ENCODE measurements at regions not wholly inside any gene's neighbourhood (a gene's known extent, or its start where the extent isn't known, plus 50 kb on each side); places are given as distances from the start of the nearest gene placed in this dataset.

DNA sequence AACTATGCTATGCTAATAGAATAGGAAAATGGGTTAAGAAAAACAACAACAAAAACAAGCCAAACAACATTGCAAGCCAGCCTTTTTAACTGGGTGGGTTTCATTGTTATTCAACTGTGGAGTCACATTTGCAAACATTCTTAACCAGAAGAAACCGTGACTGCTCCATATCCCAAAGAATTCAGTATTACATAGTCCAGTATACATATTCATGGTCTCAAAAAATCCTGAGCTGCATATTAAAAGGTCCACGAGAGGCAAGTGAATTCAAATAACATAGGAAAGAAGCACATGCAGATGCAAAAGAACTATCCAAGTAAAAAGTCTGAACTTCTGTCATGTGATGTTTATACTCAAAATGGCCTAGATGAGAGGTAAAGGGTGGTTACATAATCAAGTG, 179.1 kb upstream of the ETAA1 start:
- H3K9me3 Mint-ChIP-seq, result no peaks in the 10 kb centered on the region

GRCh38 chr2:67219651-67220050, 177.5 kb upstream of the ETAA1 start:
- Mint-ChIP-seq H3K27me3 (peaks cover under 1 to 1% of the 10 kb centered on the region in 2 donors), H3K36me3 (no peaks in the 10 kb centered on the region), H3K9me3 (no peaks in the 10 kb centered on the region), H3K4me1 (ENCODE audit: low read depth in 2 of 2) (no peaks in the 10 kb centered on the region), H3K27ac (no peak overlapping the region), H3K4me3 (no peak overlapping the region)
- ATAC-seq, result no peak
- DNase-seq (ENCODE audit: low spot score), result no peak

More for the DNA sequence above, 179.1 kb upstream of the ETAA1 start:
- H3K4me1 Mint-ChIP-seq (ENCODE audit: low read depth in 2 of 2), result no peaks in the 10 kb centered on the region
- H3K36me3 Mint-ChIP-seq, result no peaks in the 10 kb centered on the region
- peaks cover 8 to 13% of the 10 kb centered on the region in 2 donors for H3K27me3 Mint-ChIP-seq
- H3K4me3 Mint-ChIP-seq, result no peak overlapping the region
- H3K27ac Mint-ChIP-seq, result no peak overlapping the region
- DNase-seq (ENCODE audit: low spot score) (no peak), ATAC-seq (no peak)

GRCh38 chr2:67221266-67221665, 175.9 kb upstream of the ETAA1 start:
- H3K27ac Mint-ChIP-seq, result no peak overlapping the region
- no peak overlapping the region for H3K4me3 Mint-ChIP-seq
- no peak for DNase-seq (ENCODE audit: low spot score)
- no peaks in the 10 kb centered on the region for H3K4me1 Mint-ChIP-seq (ENCODE audit: low read depth in 2 of 2)
- peaks cover 0 to 10% of the 10 kb centered on the region in 2 donors for H3K27me3 Mint-ChIP-seq
- no peaks in the 10 kb centered on the region for H3K36me3 Mint-ChIP-seq
- no peaks in the 10 kb centered on the region for H3K9me3 Mint-ChIP-seq
- ATAC-seq, result no peak

GRCh38 chr2:67225287-67225973, 171.7 kb upstream of the ETAA1 start:
- H3K4me1 Mint-ChIP-seq (ENCODE audit: low read depth in 2 of 2), result peaks cover 0 to 3% of the 10 kb centered on the region in 2 donors
- no peaks in the 10 kb centered on the region for H3K9me3 Mint-ChIP-seq
- no peak overlapping the region for H3K27ac Mint-ChIP-seq

GRCh38 chr2:67229706-67230105, 167.4 kb upstream of the ETAA1 start:
- ATAC-seq, result no peak
- Mint-ChIP-seq H3K4me1 (ENCODE audit: low read depth in 2 of 2) (peaks cover 0 to 3% of the 10 kb centered on the region in 2 donors), H3K4me3 (no peak overlapping the region), H3K27me3 (peaks cover 8 to 9% of the 10 kb centered on the region in 2 donors), H3K9me3 (no peaks in the 10 kb centered on the region), H3K27ac (no peak overlapping the region), H3K36me3 (no peaks in the 10 kb centered on the region)
- DNase-seq (ENCODE audit: low spot score), result no peak

More at GRCh38 chr2:67225287-67225973, 171.7 kb upstream of the ETAA1 start:
- ATAC-seq (no peak), DNase-seq (ENCODE audit: low spot score) (no peak)
- peaks cover 0 to 10% of the 10 kb centered on the region in 2 donors for H3K27me3 Mint-ChIP-seq
- H3K4me3 Mint-ChIP-seq, result no peak overlapping the region
- H3K36me3 Mint-ChIP-seq, result no peaks in the 10 kb centered on the region

GRCh38 chr2:67232936-67233335, 164.2 kb upstream of the ETAA1 start:
- no peaks in the 10 kb centered on the region for H3K9me3 Mint-ChIP-seq
- H3K36me3 Mint-ChIP-seq, result no peaks in the 10 kb centered on the region
- H3K27me3 Mint-ChIP-seq, result peaks cover 6 to 27% of the 10 kb centered on the region in 2 donors
- no peak overlapping the region for H3K27ac Mint-ChIP-seq
- peaks cover 0 to 3% of the 10 kb centered on the region in 2 donors for H3K4me1 Mint-ChIP-seq (ENCODE audit: low read depth in 2 of 2)
- H3K4me3 Mint-ChIP-seq, result no peak overlapping the region
- DNase-seq (ENCODE audit: low spot score), result no peak
- no peak for ATAC-seq

DNA sequence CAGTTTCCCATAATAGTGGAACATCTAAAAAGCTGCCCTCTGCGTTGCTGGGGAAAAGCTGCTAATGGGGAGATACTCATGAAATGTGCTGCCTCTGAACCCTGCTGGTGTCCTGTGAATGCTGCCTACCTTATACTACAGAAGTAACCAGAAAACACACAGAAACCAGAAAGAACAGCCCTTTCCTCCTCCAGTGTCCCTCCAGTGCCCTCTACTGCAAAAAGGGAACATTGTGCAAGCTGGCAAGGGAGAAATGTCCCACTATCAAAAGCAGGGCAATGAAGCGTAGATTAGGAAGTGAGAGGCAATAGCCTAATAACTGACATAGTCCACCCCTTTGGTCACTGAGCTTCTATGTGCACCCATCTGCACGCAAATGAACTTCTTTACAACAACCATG, 162.7 kb upstream of the ETAA1 start:
- H3K27ac Mint-ChIP-seq, result no peak overlapping the region

GRCh38 chr2:67237288-67237687, 159.8 kb upstream of the ETAA1 start:
- Mint-ChIP-seq H3K4me3 (no peak overlapping the region), H3K4me1 (ENCODE audit: low read depth in 2 of 2) (no peaks in the 10 kb centered on the region), H3K27me3 (peaks cover 6 to 29% of the 10 kb centered on the region in 2 donors), H3K27ac (no peak overlapping the region), H3K9me3 (no peaks in the 10 kb centered on the region), H3K36me3 (no peaks in the 10 kb centered on the region)
- DNase-seq (ENCODE audit: low spot score), result no peak
- no peak for ATAC-seq

More for the DNA sequence above, 162.7 kb upstream of the ETAA1 start:
- ATAC-seq (no peak), DNase-seq (ENCODE audit: low spot score) (no peak)
- H3K27me3 Mint-ChIP-seq, result peaks cover 6 to 33% of the 10 kb centered on the region in 2 donors
- H3K4me1 Mint-ChIP-seq (ENCODE audit: low read depth in 2 of 2), result no peaks in the 10 kb centered on the region
- no peaks in the 10 kb centered on the region for H3K9me3 Mint-ChIP-seq
- no peaks in the 10 kb centered on the region for H3K36me3 Mint-ChIP-seq
- no peak overlapping the region for H3K4me3 Mint-ChIP-seq

- ATAC-seq (no peak), DNase-seq (ENCODE audit: low spot score) (no peak)
- Mint-ChIP-seq H3K9me3 (no peaks in the 10 kb centered on the region), H3K36me3 (no peaks in the 10 kb centered on the region), H3K4me1 (ENCODE audit: low read depth in 2 of 2) (no peaks in the 10 kb centered on the region), H3K27ac (no peak overlapping the region), H3K27me3 (peaks cover 4 to 20% of the 10 kb centered on the region in 2 donors), H3K4me3 (no peak overlapping the region)
Measured at GRCh38 chr2:67240507-67240906, 156.6 kb upstream of the ETAA1 start.

DNA sequence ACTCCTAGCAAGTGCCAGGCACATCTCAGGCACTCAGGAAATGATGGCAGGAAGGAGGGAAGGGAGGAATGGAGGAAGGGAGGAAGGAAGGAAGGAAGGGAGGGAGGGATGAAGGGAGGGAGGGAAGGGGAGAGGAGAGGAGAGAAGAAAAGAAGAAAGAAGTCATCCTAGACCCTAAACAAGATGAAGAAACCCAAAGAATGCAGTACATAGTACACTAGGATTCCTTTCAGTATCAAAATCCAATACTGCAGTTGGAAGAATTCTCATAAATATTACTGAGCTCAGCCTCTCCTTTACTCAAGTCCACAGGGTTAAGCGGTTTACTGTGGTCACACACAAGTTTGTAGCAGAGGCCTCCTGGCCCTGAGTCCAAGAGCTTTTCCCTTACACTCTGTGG, 155.7 kb upstream of the ETAA1 start:
- Mint-ChIP-seq H3K4me1 (ENCODE audit: low read depth in 2 of 2) (no peaks in the 10 kb centered on the region), H3K36me3 (no peaks in the 10 kb centered on the region), H3K9me3 (no peaks in the 10 kb centered on the region), H3K27ac (no peak overlapping the region), H3K4me3 (no peak overlapping the region), H3K27me3 (peaks cover 13 to 29% of the 10 kb centered on the region in 2 donors)
- DNase-seq (ENCODE audit: low spot score) (no peak), ATAC-seq (no peak)

DNA sequence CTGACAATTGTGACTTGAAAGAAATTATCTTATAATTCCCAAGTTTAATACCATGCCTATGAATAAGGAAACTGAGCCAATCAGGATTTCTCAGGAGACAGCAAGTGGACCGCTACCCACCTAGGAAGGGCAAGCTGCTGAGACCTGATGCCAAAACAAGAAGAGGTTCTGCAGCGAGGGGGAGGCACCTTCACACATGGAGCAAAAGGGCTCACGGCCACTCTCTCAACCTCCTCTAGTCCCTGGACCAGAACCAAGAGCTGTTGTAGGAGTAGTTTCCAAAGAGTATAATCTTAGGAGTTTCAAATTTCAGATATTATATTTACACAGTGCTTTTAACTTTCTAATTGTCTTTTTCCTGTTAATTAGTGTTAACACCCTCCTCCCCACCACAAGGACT, 154.7 kb upstream of the ETAA1 start:
- Mint-ChIP-seq H3K27ac (no peak overlapping the region), H3K4me3 (no peak overlapping the region)
- ATAC-seq, result no peak

GRCh38 chr2:67243919-67244318, 153.2 kb upstream of the ETAA1 start:
- ATAC-seq (no peak), DNase-seq (ENCODE audit: low spot score) (no peak)
- Mint-ChIP-seq H3K27me3 (peaks cover 11 to 12% of the 10 kb centered on the region in 2 donors), H3K36me3 (no peaks in the 10 kb centered on the region), H3K4me1 (ENCODE audit: low read depth in 2 of 2) (no peaks in the 10 kb centered on the region), H3K9me3 (no peaks in the 10 kb centered on the region), H3K27ac (no peak overlapping the region), H3K4me3 (no peak overlapping the region)

More for the DNA sequence above, 154.7 kb upstream of the ETAA1 start:
- no peak for DNase-seq (ENCODE audit: low spot score)
- H3K27me3 Mint-ChIP-seq, result peaks cover 12 to 22% of the 10 kb centered on the region in 2 donors
- H3K9me3 Mint-ChIP-seq, result no peaks in the 10 kb centered on the region
- no peaks in the 10 kb centered on the region for H3K4me1 Mint-ChIP-seq (ENCODE audit: low read depth in 2 of 2)
- H3K36me3 Mint-ChIP-seq, result no peaks in the 10 kb centered on the region

DNA sequence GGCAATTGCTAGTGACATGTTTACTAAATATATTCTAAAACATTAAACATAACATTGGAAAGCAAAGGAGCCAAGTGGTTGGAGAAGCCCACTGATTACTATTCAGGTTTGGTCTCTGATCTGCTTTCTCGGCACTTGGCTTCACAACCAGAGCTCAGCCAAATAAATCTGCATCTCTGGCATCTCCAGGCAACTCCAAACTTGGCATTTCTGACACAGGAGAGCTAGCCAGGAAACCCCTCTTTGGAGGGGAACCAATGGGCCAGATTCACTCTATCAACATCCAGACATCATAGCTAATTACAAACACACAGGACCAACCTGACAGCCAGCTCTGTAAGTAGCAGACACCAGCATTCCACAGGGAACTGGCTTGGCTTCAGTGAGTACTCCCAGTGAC, 150.3 kb upstream of the ETAA1 start:
- Mint-ChIP-seq H3K4me1 (ENCODE audit: low read depth in 2 of 2) (no peaks in the 10 kb centered on the region), H3K27me3 (peaks cover 11 to 14% of the 10 kb centered on the region in 2 donors), H3K4me3 (no peak overlapping the region), H3K27ac (no peak overlapping the region), H3K9me3 (no peaks in the 10 kb centered on the region), H3K36me3 (no peaks in the 10 kb centered on the region)
- ATAC-seq (no peak), DNase-seq (ENCODE audit: low spot score) (no peak)

DNA sequence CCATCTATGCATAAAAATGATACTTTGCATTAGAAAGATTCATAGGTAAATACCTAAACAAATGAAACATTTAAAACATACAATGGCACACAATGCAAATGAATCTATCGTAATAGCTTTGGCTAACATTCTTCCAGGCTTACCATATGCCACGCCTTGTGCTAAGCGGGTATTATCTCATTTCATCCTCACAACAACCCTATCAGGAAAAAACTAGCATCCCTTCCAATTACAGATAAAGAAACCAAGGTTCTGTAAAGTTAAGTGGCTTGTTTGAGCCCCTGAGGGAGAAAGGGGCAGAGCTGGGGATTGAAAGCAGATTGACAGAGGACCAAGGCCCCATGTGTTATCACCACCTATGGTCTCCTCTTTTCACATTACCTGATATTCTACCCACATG, 145.4 kb upstream of the ETAA1 start:
- H3K27me3 Mint-ChIP-seq, result peaks cover 6 to 15% of the 10 kb centered on the region in 2 donors
- no peak for ATAC-seq
- peaks cover 3% of the 10 kb centered on the region for H3K9me3 Mint-ChIP-seq
- H3K27ac Mint-ChIP-seq, result no peak overlapping the region
- H3K4me1 Mint-ChIP-seq (ENCODE audit: low read depth in 2 of 2), result no peaks in the 10 kb centered on the region
- no peaks in the 10 kb centered on the region for H3K36me3 Mint-ChIP-seq
- DNase-seq (ENCODE audit: low spot score), result no peak
- no peak overlapping the region for H3K4me3 Mint-ChIP-seq

Measured in natural killer cell treated with Interleukin-12 subunit alpha and Interleukin-12 subunit beta and Interleukin-15 and Interleukin-18, amount 100 ng/mL, for 72 hours (primary cell).